ENCODE measurements at regions not wholly inside any gene's neighbourhood (a gene's known extent, or its start where the extent isn't known, plus 50 kb on each side); places are given as distances from the start of the nearest gene placed in this dataset.

GRCh38 chr12:115558281-115558680, 719.2 kb downstream of the MED13L start:
- no peak for DNase-seq

- no peak for DNase-seq
Observed at GRCh38 chr12:115553622-115554021, 723.9 kb downstream of the MED13L start.

GRCh38 chr12:115543269-115543668, 734.2 kb downstream of the MED13L start:
- DNase-seq = no peak

DNA sequence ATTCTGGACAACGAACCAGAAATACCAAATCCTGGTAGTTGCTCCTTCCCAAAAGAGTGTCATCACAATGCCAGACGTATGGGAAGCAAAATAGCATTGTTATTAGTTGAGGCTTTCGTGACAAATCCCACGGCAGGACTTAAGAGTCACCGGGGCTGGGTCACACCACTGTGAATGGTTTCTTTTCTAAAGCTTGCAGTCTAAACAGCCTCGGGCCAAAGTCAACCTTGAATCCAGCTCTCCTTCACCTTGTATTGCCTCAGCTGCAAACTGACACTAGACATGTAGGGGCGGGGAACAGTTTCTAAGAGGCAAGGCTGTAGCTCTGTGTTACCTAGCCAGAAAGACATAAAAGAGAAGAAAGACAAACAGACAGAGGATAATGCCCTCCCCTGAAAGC, 734.8 kb downstream of the MED13L start:
- no peak for DNase-seq

- no peak for DNase-seq
Observed at GRCh38 chr12:115541891-115542421, 735.5 kb downstream of the MED13L start.

DNA sequence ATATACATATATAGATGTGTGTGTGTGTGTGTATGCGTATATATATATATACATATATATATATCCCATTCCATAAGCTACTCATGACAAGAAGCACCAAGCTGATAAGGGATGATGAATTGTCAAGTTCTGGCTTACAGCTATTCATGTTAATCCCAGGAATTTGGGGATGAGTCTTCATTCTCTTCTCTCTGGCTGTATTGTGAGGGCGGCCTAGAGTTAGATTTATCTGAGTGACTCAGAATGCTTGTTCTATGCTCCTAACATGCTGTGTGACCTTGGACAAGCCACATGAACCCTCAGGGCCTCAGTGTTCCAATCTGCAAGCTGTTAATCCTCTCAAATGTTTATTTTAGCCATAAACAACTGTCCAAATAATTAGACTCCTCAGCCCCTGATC, 749.0 kb downstream of the MED13L start:
- no peak for DNase-seq

GRCh38 chr12:115521771-115522409, 755.6 kb downstream of the MED13L start:
- DNase-seq = no peak

- DNase-seq = no peak
Observed at GRCh38 chr12:115519887-115520286, 757.6 kb downstream of the MED13L start.

DNA sequence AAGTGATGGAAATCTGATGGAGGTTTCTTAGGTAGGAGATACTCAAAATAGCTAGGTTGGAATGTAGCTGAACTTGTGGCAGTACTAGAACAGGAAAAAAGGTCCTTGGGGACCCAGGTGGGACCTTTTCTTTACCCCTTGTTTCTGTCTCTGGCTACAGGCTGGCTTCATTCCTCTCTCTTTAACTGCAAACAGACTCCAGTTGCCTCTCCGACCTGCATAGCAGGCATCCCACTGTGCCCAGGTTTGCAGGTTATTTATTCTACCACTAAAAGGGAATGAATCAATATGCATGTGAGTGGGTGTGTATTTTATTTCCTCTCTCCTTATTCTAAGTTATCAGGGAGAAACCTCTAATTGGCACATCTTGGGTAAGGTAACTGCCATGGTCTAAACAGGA, 758.1 kb downstream of the MED13L start:
- DNase-seq = no peak

GRCh38 chr12:115517913-115518312, 759.6 kb downstream of the MED13L start:
- no peak for DNase-seq

GRCh38 chr12:115511986-115512711, 765.3 kb downstream of the MED13L start:
- DNase-seq = no peak

- no peak for DNase-seq
Observed at GRCh38 chr12:115511305-115511704, 766.2 kb downstream of the MED13L start.

GRCh38 chr12:115508990-115509389, 768.5 kb downstream of the MED13L start:
- DNase-seq = no peak

- DNase-seq = no peak
Observed at GRCh38 chr12:115507951-115508722, 769.4 kb downstream of the MED13L start.

GRCh38 chr12:115507560-115507889, 770.0 kb downstream of the MED13L start:
- DNase-seq = no peak

- DNase-seq = no peak
Observed at GRCh38 chr12:115506822-115507559, 770.5 kb downstream of the MED13L start.

- DNase-seq = no peak
Observed at GRCh38 chr12:115504306-115505290, 772.9 kb downstream of the MED13L start.

- no peak for DNase-seq
Observed at GRCh38 chr12:115500872-115501271, 776.6 kb downstream of the MED13L start.

DNA sequence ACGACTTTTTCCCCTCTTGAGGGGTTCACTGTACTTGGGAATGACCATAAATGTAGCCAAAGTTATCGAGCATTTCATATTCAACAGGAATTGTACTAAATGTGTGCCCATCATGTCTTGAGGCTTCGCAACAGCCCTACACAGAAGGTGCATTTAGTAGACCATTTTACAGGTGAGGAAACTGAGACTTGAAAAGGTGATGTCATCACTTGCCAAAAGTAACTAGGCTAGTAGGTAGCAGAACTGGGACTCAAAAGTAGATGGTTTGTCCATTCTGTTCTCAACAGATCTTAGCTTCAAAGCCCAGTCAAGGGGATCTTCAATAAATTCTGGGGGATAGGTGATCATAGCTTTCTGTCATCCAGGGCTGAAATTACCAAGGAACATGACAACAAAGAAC, 782.2 kb downstream of the MED13L start:
- no peak for DNase-seq

GRCh38 chr12:115492553-115492952, 784.9 kb downstream of the MED13L start:
- no peak for DNase-seq

- no peak for DNase-seq
Observed at GRCh38 chr12:115491511-115492250, 785.8 kb downstream of the MED13L start.
